ENCODE measurements at regions not wholly inside any gene's neighbourhood (a gene's known extent, or its start where the extent isn't known, plus 50 kb on each side); places are given as distances from the start of the nearest gene placed in this dataset.

DNA sequence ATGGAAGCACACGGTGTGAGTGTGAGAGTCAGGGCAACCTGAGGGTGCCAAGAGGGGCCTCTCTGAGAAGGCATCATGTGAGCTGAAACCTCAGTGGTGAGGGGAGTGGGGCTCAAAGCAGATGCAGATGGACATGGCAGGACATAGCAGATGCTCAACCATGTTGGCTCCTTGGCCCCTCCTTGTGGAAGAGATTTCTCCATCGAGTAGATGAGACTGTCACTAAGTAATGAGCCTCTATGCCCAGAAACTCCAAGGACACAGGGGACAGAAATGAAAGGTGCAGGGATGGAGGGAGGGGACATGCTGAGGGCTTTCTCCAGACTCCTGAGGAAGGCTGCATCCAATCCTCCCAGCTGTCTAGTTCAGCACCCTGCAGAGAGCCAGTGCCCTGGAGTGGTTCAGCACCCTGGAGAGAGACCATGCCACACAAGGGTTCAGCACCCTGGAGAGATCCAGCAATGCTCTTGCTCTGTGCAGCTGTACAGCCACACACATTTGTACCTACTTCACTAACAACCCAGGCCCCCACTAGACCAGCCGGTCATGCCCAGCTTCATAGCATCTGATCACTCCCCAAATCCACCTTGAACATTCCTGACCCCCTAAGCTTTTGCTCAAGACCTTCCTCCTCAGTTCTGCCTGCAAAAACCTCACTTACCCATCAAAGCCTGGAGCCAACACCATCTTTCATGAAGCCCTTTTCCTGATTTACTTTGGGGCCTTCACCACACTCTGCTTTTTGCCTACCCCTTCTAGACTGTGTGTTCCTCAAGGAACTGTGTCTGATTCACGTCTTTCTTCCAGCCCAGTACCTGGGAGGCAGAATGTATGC is 252.0 kb downstream of the CTTN start (continued):
- TF ChIP-seq KLF13 (tag; IDR thresholded peaks at IDR 0.05; ENCODE audit: borderline replicate concordance, low read depth) (no peak), NR2C1 (IDR thresholded peaks at IDR 0.05) (no peak), NR2C1 (tag; IDR thresholded peaks at IDR 0.05) (peak; percentile 71), SRSF9 (IDR thresholded peaks at IDR 0.05; ENCODE audit: borderline replicate concordance, low read depth, low read length) (no peak), YBX1 (IDR thresholded peaks at IDR 0.05) (no peak), HNRNPLL (IDR thresholded peaks at IDR 0.05; ENCODE audit: low read depth, low read length, poor library complexity, severe bottlenecking) (no peak), NCOA2 (IDR thresholded peaks at IDR 0.05; ENCODE audit: partially characterized antibody in 2 of 2) (no peak), ZC3H4 (CRISPR knock-in tag; IDR thresholded peaks at IDR 0.05; ENCODE audit: borderline replicate concordance) (no peak), ZNF184 (CRISPR knock-in tag; IDR thresholded peaks at IDR 0.05) (peak; percentile 73; the same call in 1 of the 2 replicates), FOXP1 (CRISPR knock-in tag; IDR thresholded peaks at IDR 0.05) (peak; percentile 99), ZNF778 (CRISPR knock-in tag; IDR thresholded peaks at IDR 0.05) (no peak), TAF7 (tag; IDR thresholded peaks at IDR 0.05) (no peak), PHB (CRISPR knock-in tag; IDR thresholded peaks at IDR 0.05) (no peak), XRCC4 (IDR thresholded peaks at IDR 0.05; ENCODE audit: extremely low read depth, insufficient read depth, insufficient read length) (no peak)
- TF ChIP-seq, protein P1, sequence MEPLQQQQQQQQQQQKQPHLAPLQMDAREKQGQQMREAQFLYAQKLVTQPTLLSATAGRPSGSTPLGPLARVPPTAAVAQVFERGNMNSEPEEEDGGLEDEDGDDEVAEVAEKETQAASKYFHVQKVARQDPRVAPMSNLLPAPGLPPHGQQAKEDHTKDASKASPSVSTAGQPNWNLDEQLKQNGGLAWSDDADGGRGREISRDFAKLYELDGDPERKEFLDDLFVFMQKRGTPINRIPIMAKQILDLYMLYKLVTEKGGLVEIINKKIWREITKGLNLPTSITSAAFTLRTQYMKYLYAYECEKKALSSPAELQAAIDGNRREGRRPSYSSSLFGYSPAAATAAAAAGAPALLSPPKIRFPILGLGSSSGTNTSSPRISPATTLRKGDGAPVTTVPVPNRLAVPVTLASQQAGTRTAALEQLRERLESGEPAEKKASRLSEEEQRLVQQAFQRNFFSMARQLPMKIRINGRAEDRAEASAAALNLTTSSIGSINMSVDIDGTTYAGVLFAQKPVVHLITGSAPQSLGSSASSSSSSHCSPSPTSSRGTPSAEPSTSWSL (CRISPR knock-in tag; IDR thresholded peaks at IDR 0.05; ENCODE audit: borderline replicate concordance): no peak
- TF ChIP-seq, protein P2, sequence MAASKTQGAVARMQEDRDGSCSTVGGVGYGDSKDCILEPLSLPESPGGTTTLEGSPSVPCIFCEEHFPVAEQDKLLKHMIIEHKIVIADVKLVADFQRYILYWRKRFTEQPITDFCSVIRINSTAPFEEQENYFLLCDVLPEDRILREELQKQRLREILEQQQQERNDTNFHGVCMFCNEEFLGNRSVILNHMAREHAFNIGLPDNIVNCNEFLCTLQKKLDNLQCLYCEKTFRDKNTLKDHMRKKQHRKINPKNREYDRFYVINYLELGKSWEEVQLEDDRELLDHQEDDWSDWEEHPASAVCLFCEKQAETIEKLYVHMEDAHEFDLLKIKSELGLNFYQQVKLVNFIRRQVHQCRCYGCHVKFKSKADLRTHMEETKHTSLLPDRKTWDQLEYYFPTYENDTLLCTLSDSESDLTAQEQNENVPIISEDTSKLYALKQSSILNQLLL (CRISPR knock-in tag; IDR thresholded peaks at IDR 0.05; ENCODE audit: borderline replicate concordance): no peak
- TF ChIP-seq, protein P3, sequence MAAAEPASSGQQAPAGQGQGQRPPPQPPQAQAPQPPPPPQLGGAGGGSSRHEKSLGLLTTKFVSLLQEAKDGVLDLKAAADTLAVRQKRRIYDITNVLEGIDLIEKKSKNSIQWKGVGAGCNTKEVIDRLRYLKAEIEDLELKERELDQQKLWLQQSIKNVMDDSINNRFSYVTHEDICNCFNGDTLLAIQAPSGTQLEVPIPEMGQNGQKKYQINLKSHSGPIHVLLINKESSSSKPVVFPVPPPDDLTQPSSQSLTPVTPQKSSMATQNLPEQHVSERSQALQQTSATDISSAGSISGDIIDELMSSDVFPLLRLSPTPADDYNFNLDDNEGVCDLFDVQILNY (CRISPR knock-in tag; IDR thresholded peaks at IDR 0.05): peak; percentile 97
- TF ChIP-seq, protein P4, sequence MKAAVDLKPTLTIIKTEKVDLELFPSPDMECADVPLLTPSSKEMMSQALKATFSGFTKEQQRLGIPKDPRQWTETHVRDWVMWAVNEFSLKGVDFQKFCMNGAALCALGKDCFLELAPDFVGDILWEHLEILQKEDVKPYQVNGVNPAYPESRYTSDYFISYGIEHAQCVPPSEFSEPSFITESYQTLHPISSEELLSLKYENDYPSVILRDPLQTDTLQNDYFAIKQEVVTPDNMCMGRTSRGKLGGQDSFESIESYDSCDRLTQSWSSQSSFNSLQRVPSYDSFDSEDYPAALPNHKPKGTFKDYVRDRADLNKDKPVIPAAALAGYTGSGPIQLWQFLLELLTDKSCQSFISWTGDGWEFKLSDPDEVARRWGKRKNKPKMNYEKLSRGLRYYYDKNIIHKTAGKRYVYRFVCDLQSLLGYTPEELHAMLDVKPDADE (conservative IDR thresholded peaks at IDR 0.05; ENCODE audit: control insufficient read depth, low read depth, low read length): no peak
- TF ChIP-seq, protein P5, sequence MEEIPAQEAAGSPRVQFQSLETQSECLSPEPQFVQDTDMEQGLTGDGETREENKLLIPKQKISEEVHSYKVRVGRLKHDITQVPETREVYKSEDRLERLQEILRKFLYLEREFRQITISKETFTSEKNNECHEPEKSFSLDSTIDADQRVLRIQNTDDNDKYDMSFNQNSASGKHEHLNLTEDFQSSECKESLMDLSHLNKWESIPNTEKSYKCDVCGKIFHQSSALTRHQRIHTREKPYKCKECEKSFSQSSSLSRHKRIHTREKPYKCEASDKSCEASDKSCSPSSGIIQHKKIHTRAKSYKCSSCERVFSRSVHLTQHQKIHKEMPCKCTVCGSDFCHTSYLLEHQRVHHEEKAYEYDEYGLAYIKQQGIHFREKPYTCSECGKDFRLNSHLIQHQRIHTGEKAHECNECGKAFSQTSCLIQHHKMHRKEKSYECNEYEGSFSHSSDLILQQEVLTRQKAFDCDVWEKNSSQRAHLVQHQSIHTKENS (CRISPR knock-in tag; IDR thresholded peaks at IDR 0.05): no peak
- TF ChIP-seq, protein P6, sequence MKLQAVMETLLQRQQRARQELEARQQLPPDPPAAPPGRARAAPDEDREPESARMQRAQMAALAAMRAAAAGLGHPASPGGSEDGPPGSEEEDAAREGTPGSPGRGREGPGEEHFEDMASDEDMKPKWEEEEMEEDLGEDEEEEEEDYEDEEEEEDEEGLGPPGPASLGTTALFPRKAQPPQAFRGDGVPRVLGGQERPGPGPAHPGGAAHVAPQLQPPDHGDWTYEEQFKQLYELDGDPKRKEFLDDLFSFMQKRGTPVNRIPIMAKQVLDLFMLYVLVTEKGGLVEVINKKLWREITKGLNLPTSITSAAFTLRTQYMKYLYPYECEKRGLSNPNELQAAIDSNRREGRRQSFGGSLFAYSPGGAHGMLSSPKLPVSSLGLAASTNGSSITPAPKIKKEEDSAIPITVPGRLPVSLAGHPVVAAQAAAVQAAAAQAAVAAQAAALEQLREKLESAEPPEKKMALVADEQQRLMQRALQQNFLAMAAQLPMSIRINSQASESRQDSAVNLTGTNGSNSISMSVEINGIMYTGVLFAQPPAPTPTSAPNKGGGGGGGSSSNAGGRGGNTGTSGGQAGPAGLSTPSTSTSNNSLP (IDR thresholded peaks at IDR 0.05; ENCODE audit: borderline replicate concordance, low read depth, low read length): no peak

Data from K562 (cell line).